ENCODE measurements at regions not wholly inside any gene's neighbourhood (a gene's known extent, or its start where the extent isn't known, plus 50 kb on each side); places are given as distances from the start of the nearest gene placed in this dataset.
"Not testable (repeated sequence)": the region's sequence is repeated elsewhere in the genome, so short reads cannot be mapped to it uniquely, and the experiment has no call there.

GRCh38 chr3:152656972-152657355 is 178.0 kb upstream of the P2RY1 start:
- in situ Hi-C loops (cut with HindIII; ENCODE audit: low sequenced_read_pairs): no loop called here

DNA sequence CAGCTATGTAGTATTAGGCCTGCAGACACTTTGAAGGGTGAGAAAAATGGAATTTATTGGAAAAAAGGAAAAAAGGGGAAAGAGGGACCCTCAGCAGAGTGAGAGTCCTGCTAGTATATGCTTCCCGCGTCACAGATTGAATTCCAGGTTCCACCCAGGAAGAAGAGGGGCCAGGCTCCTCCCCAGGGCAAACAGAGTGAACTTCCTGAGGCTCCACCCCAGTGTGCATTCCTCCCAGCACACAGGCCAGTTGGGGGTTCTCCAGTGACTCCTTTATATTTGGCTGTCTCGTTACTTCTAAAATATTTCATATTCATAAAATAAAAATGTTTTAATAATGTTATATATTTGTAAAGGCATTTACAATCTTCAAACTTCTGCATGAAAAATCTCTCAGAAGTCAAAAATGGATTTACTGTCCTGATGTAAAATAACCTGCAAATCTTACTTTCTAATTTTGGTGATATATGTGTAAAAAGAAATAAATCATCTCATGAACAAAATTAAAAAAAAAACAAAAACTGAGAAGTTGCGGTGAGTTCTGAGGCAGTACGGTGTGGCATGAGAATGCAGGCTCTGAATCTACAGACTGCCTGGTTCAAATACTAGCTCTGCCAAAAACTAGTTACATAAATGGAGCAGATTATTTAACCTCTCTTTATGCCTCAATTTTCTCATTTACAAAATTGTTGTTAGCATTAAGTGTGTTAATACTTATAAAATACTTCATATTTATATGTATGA is 175.8 kb upstream of the P2RY1 start:
- in situ Hi-C loops (cut with HindIII; ENCODE audit: low sequenced_read_pairs): no loop called here

GRCh38 chr3:152662157-152662556 is 172.8 kb upstream of the P2RY1 start:
- in situ Hi-C loops (cut with HindIII; ENCODE audit: low sequenced_read_pairs): no loop called here

DNA sequence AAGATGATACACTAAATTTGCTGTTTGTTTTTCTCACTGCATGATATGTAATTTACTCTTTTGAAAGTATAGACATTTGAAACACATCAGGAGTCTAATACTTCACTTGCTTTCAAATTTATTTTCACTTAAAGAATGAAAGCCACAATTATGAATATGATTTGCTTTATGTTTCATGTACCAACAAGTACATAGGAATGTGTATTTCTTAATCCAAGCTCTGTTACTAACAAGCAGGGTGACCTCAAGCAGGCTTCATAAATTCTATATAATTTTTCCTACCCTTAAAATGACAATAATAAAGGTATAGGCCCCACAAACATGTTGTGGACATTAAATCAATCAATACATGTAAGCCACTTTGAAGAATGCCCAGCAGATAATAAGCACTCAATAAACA is 170.2 kb upstream of the P2RY1 start:
- in situ Hi-C loops (cut with HindIII; ENCODE audit: low sequenced_read_pairs): no loop called here

- in situ Hi-C loops (cut with HindIII; ENCODE audit: low sequenced_read_pairs): no loop called here
Measured at GRCh38 chr3:152667267-152667666, 167.7 kb upstream of the P2RY1 start.

- in situ Hi-C loops (cut with HindIII; ENCODE audit: low sequenced_read_pairs): no loop called here
Measured at GRCh38 chr3:152669560-152669959, 165.4 kb upstream of the P2RY1 start.

- in situ Hi-C loops (cut with HindIII; ENCODE audit: low sequenced_read_pairs): no loop called here
Measured at GRCh38 chr3:152671446-152672319, 163.2 kb upstream of the P2RY1 start.

DNA sequence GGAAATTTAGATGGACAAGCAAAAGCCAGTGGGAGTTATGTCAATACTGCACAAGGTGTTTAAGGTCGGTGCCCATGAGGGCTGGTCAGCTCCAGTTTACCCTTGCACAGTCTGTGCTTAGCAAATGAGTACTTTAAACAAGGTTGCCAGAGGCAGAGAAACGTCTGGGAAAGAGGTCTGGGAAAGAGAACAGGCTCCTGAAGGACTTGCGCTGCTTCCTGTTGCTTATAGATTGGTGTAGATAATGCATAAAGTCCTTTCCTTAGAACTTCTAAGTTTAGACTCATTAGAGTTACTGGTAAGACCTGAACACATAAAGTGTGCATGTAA is 162.6 kb upstream of the P2RY1 start:
- in situ Hi-C loops (cut with HindIII; ENCODE audit: low sequenced_read_pairs): no loop called here

GRCh38 chr3:152676810-152677379 is 158.0 kb upstream of the P2RY1 start:
- in situ Hi-C loops (cut with HindIII; ENCODE audit: low sequenced_read_pairs): no loop called here

GRCh38 chr3:152677491-152677890 is 157.4 kb upstream of the P2RY1 start:
- in situ Hi-C loops (cut with HindIII; ENCODE audit: low sequenced_read_pairs): no loop called here

GRCh38 chr3:152682477-152682876 is 152.5 kb upstream of the P2RY1 start:
- in situ Hi-C loops (cut with HindIII; ENCODE audit: low sequenced_read_pairs): no loop called here

DNA sequence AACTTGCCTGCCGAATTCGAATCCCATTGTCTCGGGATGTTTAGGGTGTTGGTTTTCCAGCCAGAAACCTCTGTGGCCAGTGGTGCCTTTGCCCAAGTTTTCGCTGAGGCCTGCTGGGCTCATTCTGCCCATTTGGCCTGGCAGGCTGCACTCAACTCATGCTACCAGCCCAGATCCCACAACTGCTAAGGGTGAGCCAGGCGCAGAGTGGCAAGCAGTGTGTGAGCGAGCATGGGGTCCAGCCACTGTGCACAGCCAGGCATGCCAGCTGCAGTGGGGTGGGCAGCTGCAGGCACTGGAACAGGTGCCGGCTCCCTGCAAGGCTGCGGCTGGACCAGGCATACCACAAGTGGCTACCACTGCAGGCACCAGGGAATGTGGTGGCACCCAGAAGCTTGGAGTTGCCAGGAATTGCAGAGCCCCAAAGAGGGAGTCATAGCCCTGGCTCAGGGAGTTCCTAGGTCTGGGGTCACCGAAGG is 151.4 kb upstream of the P2RY1 start:
- in situ Hi-C loops (cut with HindIII; ENCODE audit: low sequenced_read_pairs): no loop called here

- in situ Hi-C loops (cut with HindIII; ENCODE audit: low sequenced_read_pairs): no loop called here
Measured at GRCh38 chr3:152684279-152684678, 150.7 kb upstream of the P2RY1 start.

DNA sequence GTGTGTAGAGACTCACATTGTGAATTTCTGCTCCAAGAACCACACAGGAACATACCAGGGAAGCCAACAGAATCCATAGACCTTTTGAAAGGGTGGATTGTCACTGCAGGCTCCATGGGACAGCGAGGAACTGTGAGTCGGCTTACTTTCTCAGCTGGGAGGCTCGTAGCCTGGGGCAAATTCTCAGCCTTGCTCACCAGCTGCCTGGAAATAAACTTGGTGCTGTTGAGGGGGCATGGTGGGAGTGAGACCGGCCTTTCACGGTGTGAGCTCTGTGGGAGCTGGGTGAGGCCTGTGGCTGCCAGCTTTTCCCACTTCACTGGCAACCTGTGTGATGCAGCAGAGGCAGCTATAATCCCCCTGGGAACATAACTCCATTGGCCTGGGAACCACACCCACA is 146.6 kb upstream of the P2RY1 start:
- in situ Hi-C loops (cut with HindIII; ENCODE audit: low sequenced_read_pairs): no loop called here

GRCh38 chr3:152692326-152692725 is 142.6 kb upstream of the P2RY1 start:
- in situ Hi-C loops (cut with HindIII; ENCODE audit: low sequenced_read_pairs): not testable (repeated sequence)

DNA sequence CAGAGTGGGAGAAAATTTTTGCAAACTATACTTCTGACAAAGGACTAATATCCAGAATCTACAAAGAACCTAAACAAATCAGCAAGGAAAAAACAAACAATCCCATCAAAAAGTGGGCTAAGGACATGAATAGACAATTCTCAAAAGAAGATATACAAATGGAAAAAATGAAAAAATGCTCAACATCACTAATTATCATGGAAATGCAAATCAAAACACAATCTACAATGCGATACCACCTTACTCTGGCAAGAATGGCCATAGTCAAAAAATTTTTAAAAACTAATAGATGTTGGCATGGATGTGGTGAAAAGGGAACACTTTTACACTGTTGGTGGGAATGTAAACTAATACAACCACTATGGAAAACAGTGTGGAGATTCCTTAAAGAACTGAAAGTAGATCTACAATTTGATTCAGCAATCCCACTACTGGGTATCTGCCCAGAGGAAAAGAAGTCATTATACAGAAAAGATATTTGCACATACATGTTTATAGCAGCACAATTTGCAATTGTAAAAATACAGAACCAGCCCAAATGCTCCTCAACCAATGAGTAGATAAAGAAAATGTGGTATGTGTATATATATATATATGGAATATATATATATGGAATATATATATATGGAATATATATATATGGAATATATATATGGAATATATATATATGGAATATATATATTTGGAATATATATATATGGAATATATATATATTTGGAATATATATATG is 141.2 kb upstream of the P2RY1 start:
- in situ Hi-C loops (cut with HindIII; ENCODE audit: low sequenced_read_pairs): not testable (repeated sequence)

GRCh38 chr3:152695840-152696239 is 139.1 kb upstream of the P2RY1 start:
- in situ Hi-C loops (cut with HindIII; ENCODE audit: low sequenced_read_pairs): no loop called here

- in situ Hi-C loops (cut with HindIII; ENCODE audit: low sequenced_read_pairs): no loop called here
Measured at GRCh38 chr3:152696962-152697361, 138.0 kb upstream of the P2RY1 start.

GRCh38 chr3:152703245-152703890 is 131.6 kb upstream of the P2RY1 start:
- in situ Hi-C loops (cut with HindIII; ENCODE audit: low sequenced_read_pairs): no loop called here

DNA sequence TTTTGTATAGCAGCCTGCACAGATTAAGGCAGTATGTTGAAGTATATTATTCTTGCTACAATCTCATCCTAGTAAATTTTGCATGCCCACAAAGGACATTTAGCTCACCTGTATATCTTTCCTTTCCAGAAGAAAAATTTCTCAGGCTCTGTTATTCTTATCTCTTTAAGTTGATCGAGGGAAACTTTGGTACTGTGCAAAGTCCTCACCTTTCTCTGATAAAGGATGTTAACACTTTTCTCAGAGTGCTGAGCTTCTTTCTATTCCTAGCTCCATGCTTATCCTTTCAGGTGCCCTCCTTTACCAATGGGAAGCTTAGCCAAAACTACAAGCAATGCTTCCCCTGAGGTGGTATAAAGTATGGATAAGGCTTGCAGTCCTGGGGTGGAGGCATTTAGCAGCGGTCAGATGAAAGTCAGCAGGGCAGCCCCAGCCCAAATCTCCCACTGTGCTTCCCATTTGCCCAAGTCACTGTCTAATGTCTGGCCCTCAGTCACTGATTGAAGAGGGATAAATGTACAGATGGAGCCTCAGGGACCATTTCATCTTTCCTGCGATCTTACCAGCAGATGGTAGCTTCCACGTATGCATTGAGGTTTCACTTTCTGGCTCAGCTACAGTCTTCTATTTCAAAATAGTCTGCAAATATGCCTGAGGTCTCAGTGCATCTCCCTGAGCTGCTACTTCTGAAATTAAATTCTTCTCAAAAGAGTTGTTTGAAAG is 127.8 kb upstream of the P2RY1 start:
- in situ Hi-C loops (cut with HindIII; ENCODE audit: low sequenced_read_pairs): no loop called here
